ENCODE measurements at regions not wholly inside any gene's neighbourhood (a gene's known extent, or its start where the extent isn't known, plus 50 kb on each side); places are given as distances from the start of the nearest gene placed in this dataset.

DNA sequence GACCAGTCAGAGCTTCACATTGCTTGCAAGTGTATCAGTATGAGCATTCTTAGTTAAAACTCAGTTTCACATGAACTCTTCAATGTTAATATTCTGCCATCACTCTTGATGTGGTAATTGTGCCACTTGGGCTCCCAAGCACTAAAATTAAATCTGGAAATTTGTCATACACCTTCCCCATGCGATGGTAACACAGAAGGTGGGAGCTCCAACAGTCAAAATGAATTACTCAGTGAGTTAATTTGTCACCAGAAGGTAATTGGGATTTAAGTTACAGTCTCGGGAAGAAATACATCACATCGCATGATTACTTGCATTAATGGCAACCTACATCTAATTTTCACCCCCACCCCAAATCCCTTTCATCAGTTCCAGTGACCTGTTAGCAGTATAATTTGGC, 376.5 kb upstream of the DAB1 start:
- DNase-seq (ENCODE audit: low read depth) = no peak

DNA sequence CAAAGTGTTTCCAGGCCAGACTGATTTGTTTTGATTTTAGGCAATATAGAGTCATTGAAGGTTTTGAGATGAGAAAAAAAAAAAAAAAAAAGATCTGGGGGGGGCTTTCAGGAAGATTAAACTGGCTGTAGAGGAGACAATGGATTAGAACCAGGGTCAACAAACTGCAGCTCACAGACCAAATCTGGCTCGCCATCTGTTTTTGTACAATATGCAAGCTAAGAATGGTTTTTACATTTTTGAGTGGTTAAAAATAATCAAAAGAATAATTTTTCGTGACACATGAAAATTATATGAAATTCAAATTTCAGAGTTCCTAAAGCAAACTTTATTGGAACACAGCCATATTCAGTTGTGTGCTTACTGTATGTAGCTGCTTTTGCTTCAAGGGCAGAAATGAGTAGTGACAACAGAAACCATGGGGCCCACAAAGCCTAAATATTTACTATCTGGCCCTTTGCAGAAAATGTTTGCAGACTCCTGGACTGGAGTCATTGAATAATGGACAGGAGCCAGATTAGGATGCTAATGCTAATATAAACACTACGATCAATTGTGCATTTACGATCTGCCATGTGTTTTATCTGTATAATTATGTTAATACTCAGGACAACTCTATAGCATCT, 375.7 kb upstream of the DAB1 start:
- no peak for DNase-seq (ENCODE audit: low read depth)

DNA sequence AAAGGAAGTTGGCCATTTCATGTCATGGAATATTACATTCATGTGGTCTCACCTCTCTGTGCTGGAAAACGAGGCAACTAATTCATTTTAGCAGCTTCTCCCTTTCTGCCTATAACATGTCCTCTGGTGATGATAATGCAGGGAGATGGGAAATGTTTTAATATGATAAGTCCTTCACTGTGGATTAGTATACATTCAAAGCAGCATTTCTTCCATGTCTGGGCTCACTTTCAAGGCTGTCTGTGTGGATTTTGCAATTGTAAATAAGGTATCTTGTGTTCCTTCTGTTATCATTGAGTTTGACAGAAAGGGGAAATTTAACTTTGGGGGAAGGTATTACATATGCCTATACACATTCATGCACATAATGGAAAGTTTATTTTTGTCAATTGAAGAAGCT, 374.7 kb upstream of the DAB1 start:
- DNase-seq (ENCODE audit: low read depth) = no peak

DNA sequence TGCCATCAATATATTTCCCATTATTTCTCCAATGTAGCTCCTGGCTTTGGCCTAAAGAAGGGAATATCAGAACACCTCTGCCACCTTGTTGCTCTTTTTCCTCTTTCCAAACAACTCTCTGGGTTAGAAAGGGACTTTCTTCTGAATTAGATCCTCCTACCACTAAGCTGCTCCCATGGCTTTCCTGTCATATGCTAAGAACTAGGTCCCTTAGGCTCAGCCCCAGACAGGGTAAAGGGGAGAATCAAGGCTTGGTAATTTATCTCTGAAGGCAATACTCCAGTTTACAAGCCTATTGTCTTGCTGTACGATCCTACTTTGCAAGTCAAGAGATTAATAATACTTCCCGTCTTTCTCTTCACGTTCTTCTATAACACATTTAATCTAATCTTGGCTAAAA, 373.2 kb upstream of the DAB1 start:
- no peak for DNase-seq (ENCODE audit: low read depth)

DNA sequence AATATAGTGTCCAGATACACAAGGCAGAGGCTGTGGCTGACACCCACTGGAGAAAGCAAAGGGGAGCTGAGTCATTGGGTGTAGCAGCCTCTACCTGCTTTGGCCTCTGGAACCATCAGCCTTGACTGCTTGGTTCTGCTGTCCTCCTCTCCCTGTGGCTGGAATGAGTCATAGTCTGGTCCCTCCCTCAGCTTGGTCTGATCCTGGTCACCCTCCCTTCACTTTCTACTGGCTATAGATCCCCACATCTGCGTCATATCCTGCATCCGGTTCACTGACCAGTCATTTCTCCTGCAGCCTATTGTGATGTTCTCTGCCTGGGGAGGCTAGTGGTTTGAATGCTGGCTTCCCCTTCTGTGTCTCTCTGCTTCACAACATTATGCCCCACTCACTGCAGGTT, 372.8 kb upstream of the DAB1 start:
- no peak for DNase-seq (ENCODE audit: low read depth)

DNA sequence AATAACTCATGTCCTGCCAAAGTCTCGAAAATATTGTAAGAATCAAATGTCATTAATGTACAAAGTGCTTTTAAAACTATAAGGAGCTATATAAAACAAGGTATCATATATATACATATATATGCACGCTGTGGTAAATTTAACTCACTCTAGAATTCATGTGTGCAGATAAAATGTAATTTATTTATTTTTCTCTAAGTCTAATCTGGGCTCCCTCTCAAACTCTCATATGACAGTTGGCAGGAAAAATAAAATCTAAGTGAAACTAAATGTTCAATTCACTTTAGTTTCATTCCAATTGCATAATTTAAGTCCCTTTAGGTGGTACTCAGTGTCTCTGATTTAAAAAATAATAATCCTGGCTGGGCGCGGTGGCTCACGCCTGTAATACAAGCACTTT, 372.0 kb upstream of the DAB1 start:
- DNase-seq (ENCODE audit: low read depth) = no peak

DNA sequence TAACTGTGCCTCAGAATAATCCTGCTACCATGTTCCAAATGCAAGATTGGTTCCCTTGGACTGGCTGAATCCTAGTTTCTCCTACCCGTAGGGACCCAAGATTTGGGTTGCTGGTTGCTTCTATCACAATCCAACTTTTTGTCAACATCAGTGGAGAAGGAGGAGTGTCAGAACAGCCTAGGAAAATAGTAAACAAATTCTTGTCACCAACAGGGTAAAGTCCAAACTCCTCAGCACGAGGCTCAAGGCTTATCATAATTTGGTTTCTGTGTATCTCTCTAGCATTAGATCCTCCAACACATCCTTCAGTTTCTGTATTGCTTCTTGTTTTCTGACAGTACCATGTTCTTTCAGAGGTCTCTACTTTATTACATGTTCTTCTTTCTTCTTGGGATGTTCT, 370.2 kb upstream of the DAB1 start:
- no peak for DNase-seq (ENCODE audit: low read depth)

DNA sequence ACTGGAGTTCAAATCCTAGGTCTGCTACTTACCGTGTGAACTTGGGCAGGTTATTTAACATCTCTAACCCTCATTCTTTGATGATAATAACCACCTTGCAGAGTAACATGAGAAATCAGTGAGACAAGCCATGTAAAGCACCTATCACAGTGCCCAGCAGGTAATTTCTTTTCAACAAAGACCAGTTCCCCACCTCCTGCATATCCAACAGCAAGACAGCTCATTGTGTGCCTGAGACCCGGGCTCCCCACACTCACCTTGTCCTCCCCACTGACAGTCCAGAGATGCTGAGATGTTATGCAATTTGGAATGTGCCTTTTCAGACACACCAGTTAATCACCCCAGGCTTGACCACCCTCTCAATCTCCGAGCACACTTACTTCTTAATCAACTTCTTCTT, 367.6 kb upstream of the DAB1 start:
- DNase-seq (ENCODE audit: low read depth) = no peak

DNA sequence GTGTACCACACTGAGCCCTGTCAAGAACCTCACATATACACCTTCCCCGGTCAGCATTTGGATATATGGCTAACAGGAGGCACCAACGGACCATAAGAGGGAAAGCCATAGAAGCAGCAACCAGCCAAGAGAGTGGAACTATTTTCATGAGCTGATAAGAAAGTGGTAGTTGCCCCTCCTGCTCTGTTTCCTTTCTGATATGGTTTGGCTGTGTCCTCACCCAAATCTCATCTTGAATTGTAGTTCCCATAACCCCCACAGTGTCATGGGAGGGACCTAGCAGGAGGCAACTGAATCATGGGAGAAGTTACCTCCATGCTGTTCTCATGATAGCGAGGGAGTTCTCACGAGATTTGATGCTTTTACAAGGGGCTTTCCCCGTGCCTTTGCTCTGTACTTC, 366.1 kb upstream of the DAB1 start:
- no peak for DNase-seq (ENCODE audit: low read depth)

DNA sequence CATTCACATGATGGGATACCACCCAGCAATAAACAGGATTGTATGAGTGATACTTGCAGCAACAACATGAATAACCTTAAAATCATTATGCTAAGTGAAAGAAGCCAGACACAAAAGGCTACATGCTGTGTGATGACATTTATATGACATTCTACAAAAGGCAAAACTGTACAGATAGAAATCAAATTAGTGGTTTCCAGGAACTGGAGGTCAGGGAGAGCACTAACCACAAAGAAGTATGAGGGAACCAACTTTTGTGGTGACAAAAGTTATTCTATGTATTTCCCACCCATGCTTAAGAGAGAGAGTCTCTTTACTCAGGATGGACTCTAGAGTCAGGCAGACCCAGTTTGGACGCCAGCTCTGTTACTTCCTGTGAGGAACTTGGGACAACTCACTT, 364.5 kb upstream of the DAB1 start:
- DNase-seq (ENCODE audit: low read depth) = no peak

DNA sequence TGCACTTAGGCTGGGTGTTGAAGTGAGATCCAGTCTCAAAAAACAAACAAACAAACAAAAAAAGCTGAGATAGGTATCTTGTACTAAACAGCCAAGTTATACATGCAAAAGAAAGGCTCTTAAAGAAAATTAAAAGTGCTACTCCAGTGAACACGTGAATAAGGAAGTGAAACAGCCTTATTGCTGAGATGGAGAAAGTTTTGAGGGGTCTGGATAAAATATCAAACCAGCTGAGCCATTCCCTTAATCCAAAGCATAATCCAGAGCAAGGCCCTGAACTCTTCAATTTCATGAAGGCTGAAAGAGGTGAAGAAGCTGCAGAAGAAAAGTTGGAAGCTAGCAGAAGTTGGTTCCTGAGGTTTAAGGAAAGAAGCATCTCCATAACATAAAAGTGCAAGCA, 360.5 kb upstream of the DAB1 start:
- no peak for DNase-seq (ENCODE audit: low read depth)

DNA sequence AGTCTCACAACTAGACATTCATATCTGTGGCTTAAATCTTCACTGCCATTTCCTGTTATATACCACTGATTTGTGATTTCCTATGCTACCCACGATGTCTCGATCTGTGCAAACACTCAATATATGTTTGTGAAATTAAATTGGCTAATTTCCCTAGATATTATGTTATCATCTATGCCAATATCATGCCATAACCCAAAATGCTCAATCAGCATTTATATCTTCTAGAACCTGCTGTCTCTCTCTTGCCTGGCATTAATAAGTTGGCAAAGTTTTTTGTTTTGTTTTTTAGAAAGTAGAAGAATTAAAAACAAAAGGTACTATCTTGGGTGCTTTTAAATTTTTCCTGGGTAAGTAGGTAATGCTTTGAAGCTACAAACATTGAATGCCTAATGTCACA, 358.5 kb upstream of the DAB1 start:
- no peak for DNase-seq (ENCODE audit: low read depth)

DNA sequence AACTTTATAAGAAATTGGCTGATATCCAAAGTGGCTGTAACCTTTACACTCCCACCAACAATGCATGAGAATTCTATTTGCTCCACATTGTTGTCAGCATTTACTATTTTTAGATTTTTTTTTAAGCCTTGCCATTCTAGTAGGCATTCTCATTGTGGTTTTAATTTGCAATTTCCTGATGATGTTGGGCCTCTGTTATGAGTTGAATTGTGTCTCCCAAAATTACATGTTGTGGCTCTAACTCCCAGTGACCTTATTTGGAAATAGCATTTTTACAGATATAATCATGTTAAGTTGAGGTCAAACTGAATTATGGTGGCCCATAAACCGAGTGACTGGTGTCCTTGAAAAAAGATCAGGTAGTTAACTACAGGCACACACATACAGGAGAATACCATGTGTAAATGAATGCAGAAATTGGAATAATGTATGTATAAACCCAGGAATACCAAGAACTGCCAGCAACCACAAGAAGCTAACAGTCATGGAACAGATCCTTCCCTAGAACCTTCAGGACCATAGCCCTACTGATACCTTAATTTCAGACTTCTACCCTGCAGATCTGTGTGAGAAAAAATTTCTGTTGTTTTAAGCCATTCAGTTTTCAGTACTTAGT, 348.8 kb upstream of the DAB1 start:
- DNase-seq (ENCODE audit: low read depth) = no peak

DNA sequence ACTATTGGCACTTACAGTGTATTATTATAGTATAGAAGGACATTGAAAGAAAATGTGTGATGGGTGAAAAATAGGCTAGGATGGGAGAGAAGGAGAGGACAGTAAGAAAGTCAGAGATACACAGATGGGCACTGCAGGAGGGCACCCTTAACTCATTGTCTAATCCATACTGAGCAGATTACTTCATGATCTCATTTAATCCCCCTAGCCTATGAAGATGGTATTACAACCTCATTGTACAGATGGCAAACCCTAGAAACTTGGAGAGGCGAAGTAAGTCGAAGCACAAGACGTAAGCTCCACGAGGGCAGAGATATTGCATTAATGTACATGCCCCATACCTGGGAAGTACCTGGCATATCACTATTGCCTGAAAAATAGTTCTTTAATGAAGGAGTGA, 346.9 kb upstream of the DAB1 start:
- DNase-seq (ENCODE audit: low read depth) = no peak

DNA sequence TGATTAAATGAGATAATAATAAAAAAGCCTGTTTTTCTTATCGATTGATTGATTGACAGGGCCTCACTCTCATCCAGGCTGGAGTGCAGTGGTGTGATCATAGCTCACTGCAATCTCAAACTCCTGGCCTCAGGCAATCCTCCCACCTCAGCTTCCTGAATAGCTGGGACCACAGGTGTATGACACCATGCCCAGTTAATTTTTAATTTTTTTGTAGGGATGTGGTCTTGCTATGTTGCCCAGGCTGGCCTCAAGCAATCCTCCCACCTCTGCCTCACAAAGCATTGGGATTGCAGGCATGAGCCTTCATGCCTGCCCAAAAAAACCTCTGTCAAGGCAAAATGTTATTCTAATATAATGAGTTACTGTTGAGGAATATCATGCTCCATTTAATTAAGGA, 346.4 kb upstream of the DAB1 start:
- DNase-seq (ENCODE audit: low read depth) = no peak

DNA sequence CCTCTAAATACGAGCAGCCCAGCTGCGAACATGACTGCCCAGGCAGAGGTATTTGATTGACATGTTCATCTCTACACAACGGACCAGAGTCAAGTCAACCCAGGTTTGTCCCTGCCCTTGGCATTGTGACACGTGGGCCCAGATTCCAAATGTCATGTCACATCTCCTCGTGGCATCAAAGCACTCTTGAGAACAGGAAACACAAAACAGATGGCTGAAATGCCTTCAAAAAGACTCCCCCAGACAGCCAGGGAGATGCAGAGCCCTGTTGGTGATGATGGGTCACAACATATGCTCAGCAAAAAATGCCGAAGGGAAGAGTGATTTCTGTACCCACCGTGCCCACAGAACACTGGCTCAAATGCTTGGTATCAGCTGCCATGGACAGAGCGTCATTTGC, 337.8 kb upstream of the DAB1 start:
- no peak for DNase-seq (ENCODE audit: low read depth)

DNA sequence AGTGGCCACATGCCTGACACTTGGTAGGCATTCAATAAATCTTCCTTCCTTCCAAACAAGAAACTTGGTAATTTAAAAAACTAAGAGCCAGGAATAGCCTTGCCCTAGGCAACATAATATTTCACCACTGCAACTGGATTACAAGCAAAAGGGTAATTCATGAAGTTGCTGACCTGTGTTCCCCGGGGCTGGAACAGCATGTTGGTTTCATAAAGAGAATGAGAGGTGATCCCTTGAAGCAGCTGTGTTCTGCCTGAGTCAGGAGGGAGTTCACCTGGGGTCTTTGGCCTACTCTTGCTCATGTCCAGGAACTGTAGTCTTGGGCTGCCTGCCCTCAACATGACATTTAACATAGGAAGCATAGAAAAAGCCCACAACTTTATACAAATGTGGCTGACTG, 329.0 kb upstream of the DAB1 start:
- no peak for DNase-seq (ENCODE audit: low read depth)

DNA sequence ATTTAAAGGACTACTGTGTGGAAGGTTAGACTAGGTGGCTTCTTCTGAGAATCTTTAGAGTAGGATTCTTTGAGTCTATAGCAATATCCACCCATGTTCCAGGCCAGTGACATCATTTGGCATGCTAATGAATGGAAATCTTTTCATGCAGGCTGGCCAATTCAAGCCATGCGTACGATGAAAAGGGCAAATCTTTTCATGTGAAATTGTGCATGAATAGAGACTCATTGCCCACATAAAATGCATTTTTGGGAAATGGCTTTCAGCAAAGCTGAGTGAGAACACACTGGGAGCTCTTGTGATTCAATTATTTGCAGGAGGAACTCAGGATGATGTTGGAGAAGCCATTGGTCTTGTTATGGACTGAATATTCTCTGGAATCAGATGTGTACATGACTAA, 324.9 kb upstream of the DAB1 start:
- no peak for DNase-seq (ENCODE audit: low read depth)

DNA sequence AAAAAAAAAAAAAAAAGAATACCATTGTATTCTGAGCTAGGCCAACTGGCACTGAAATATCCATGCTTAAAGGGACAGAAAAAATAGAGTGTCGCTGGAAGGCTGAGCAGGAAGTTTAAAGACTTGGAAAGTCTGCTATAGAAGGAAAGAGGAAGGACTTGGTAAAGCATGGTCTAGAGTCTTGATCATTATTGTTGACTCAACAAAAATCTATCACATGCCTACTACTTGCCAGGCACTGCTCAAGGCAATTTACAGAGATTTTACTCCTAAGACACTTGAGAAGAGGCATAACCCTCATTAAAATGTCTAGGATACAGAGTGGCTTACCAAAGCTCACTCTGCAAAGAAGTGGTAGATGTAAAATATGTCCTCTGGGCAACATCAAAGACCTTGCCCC, 324.0 kb upstream of the DAB1 start:
- DNase-seq (ENCODE audit: low read depth) = no peak

DNA sequence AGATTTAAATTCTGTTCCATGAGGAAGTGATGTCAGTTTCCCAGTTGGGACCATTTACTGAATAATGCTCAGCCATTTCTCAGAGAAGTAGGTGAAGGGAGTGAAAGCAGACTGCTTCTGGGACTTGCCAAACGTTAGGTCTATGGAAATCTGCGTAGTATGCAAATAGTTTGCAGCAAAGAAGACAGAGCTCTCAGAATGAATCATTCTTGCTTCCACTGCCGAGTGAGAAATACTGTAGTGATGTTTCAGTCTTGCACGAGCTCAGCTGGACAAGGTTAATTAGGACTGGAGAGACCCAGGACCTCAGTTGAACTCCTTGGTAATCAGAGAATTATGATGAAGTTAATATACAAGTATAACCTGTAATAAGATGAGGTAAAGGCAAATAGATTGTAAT, 317.7 kb upstream of the DAB1 start:
- no peak for DNase-seq (ENCODE audit: low read depth)

DNA sequence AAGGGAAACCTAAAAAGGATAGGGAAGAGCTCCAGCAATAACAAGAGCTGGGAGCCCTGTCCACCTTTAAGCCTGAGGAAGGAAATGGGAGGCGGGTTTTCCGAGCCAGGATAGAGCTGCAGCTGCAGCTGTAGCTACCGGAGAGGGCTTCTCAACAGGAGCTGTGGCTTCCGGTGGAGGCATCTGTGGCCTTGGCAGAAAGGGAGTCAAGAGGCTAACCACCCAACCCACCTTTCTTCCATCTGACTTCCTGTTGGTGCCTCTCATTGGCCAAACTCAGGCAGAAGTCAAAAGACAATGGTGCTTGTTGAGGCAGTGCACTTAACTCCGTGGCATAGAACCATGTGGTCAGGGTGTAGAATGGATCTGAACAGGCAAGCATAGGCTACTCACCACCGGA, 313.1 kb upstream of the DAB1 start:
- DNase-seq (ENCODE audit: low read depth) = no peak

DNA sequence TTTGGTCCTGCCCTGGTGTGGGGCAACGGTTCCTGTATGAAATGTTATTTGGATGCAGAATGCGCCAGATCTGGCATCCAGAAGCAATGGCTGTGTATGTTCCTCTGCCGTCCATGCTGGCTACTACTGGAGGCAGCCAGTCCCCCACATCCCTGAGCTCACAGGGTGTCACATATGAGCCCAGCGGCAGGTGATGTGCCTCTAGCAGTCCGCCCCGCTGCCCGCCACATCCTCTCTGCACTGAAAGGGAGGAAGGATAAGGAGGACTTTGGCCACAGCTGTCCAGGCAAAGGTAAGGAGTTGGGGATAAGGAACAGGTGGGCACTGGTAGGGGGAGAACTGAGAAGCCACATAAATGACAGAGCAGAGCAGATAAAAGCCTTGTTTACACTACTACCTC, 305.3 kb upstream of the DAB1 start:
- DNase-seq (ENCODE audit: low read depth) = no peak

DNA sequence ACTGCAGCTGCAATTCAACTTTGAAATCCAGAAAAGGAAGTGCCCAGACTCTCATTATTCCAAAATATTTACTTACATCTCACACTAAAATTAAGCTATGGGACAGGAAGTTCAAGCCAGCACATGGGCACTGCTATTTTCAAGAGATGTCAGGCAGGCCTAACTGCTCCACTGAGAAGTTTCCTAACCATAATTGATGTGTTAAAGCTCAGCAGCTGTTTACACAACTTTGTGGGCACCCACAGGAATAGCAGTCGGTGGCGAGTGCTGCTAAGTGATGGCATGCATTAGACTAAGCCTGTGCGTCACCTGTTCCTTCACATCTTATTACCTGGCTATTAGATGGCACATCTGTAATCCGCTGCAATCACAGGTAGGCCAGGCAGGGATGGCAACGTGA, 303.3 kb upstream of the DAB1 start:
- no peak for DNase-seq (ENCODE audit: low read depth)

DNA sequence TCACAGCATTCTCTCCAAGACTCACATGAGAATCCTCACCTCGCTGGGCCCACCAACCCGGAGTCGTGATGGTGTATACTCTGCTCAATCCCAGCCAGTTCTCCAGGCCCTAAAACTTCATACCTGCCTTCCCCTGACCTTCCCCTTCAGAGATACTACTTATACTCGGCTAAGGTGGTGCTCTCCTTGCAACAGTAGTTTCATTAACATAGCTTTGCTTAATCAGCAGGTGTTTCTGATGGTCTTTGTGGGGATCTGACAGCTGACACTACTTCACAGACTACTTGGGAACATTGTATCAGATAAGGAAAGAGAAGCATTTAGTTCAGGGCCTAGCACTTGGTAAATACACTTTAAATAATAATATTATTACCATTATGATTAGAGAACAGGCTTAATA, 301.5 kb upstream of the DAB1 start:
- no peak for DNase-seq (ENCODE audit: low read depth)

DNA sequence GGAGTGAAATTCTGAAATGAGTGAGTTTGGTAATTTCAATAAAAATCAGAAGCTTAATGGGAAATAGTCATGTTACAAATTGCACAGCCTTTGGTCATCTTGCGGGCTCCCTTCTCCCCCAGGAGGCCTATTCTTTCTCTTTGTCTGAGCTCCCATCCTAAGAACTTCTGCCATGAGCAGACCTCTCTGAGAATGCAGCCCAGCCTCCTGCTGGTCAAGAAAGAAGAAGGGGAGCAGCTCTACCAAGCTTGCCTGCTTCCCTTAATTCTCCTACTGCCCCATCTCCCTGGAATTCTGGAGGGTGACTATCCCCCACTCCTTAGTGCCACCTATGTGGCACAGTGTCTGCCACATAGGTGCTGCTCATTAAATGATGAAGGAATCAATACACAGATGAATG, 300.7 kb upstream of the DAB1 start:
- DNase-seq (ENCODE audit: low read depth) = no peak

Data from stimulated activated CD8-positive, alpha-beta memory T cell treated with anti-CD3 and anti-CD28 coated beads, Interleukin-4, amount 100 ng/mL, for 24 hours (primary cell).